ENCODE measurements at regions not wholly inside any gene's neighbourhood (a gene's known extent, or its start where the extent isn't known, plus 50 kb on each side); places are given as distances from the start of the nearest gene placed in this dataset.

DNA sequence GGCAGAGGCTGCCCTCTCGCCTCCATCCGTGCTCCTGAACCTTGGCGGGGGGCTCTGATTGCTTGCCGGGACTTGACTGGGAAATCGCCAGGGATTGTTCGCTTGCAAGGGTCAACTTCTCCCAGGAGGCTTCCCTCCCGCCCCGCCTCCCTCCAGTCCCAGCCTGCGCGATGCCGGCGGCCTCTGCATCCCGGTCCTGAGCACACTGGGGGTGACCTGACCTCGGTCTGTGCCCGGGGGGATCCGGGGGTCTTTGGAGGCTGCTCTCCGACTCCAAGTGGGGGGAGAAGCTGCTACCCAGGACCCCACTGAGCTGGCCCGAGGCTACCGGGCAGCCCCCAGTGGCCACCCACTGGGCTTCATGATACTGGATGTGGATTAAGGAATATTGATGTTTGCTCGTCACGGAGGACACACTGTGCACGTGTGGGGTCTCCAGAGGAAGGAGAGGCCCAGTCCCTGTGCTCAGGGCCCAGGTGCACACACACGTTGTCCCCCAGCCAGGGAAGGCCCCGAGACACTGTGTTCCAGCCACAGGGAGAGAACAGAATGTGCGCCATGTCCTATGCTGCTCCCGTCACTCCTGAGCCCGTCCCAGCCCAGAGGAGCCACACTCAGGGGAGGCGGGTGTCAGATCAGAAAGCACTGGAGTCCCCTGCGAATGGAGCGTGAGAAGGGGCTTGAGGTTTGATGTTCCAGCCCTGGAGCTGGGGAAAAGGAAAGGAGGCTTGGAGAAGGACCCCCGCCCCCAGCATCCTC lies 55.9 kb upstream of the NKX1-1 start:
- peaks cover 7% of the 10 kb centered on the region for H3K9me3 Mint-ChIP-seq
- H3K27ac Mint-ChIP-seq: no peak overlapping the region
- ATAC-seq (ENCODE audit: low read depth) (no peak), DNase-seq (ENCODE audit: low spot score in 2 of 2) (no peak)
- no peak overlapping the region for H3K4me3 Mint-ChIP-seq
- peaks cover 26% of the 10 kb centered on the region for H3K27me3 Mint-ChIP-seq
- peaks cover 4% of the 10 kb centered on the region for H3K36me3 Mint-ChIP-seq
- no peaks in the 10 kb centered on the region for H3K4me1 Mint-ChIP-seq

DNA sequence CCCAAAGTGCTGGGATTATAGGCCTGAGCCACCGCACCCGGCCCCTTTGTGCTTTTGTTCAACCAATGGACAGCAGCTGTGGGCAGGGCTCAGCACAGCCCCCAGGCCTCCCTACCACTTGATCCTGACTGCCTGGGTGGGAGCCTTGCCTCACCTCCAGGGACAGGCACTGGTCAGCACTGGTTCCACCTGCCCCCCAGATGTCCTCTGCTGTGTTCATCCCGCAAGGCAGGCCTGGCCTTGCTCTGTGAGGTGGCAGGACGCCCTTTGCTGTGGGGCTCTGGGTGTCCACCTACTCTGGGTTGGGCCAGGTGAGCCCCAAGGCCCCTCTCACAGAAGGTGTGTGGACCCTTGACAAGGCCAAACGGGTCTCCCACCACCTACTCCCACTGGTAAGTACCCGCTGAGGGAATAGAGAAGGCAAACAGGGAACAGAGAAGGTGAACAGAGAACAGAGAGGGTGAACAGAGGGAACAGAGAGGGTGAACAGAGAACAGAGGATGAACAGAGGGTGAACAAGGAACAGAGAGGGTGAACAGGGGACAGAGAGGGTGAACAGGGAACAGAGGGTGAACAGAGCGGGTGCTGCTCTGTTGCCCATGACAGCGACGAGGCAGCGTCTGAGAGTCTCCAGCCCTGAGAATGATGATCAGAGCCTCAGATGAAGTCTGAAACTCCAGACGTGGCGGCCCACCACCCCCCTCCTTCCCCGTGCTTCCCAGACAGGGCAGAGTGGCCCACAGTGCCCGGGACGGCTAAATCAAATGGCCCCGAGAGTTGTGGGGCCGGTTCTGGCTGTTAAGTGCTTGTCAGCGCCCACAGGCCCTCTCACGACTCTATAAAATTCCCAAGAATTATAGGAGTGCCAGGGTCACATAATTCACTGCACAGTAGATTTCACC lies 55.0 kb upstream of the NKX1-1 start:
- Mint-ChIP-seq H3K27me3 (peaks cover 29% of the 10 kb centered on the region), H3K27ac (no peak overlapping the region), H3K9me3 (peaks cover 11% of the 10 kb centered on the region), H3K4me1 (no peaks in the 10 kb centered on the region), H3K4me3 (no peak overlapping the region), H3K36me3 (peaks cover 5% of the 10 kb centered on the region)
- no peak for DNase-seq (ENCODE audit: low spot score in 2 of 2)
- ATAC-seq (ENCODE audit: low read depth): no peak

DNA sequence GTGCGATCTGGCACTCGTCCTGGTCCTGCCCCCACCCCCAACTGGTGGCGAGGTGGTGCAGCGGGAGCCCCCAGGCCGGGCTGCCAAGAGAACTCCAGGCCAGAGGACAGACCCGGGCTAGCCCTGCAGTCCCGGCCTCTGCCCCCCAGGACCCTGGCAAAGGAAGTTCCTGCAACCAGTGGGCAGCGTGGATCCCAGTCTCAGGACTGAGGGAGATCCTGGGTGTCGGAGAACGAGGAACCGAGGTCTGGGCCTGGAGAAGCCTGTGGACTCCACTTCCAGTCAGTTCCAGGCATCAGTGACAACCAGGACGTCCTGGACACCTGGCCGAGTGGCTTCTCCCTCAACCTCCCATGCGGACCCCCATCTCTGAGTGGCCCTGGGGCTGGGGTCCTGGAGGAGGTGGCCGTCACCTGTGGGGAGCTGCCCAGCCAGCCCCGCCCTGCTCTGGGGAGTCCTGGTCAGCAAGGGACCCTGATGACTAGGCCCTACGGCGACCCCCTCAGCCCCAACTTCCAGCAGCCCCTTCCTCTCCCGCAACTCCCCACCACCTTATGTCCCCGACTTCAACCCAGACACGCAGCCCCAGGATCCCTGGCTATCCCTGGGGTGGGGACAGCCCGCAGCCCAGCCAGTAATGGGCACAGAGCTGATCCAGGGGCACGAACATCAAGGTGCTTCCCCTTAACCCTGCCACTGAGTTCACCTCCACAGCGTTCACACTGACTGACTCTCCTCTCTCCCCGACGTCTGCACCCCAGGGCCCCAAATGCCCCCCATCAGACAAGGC lies 53.7 kb upstream of the NKX1-1 start:
- Mint-ChIP-seq H3K9me3 (peaks cover 12% of the 10 kb centered on the region), H3K36me3 (peaks cover 5% of the 10 kb centered on the region), H3K4me1 (no peaks in the 10 kb centered on the region), H3K27ac (no peak overlapping the region), H3K4me3 (no peak overlapping the region), H3K27me3 (peaks cover 29% of the 10 kb centered on the region)
- DNase-seq (ENCODE audit: low spot score in 2 of 2) (no peak), ATAC-seq (ENCODE audit: low read depth) (no peak)

DNA sequence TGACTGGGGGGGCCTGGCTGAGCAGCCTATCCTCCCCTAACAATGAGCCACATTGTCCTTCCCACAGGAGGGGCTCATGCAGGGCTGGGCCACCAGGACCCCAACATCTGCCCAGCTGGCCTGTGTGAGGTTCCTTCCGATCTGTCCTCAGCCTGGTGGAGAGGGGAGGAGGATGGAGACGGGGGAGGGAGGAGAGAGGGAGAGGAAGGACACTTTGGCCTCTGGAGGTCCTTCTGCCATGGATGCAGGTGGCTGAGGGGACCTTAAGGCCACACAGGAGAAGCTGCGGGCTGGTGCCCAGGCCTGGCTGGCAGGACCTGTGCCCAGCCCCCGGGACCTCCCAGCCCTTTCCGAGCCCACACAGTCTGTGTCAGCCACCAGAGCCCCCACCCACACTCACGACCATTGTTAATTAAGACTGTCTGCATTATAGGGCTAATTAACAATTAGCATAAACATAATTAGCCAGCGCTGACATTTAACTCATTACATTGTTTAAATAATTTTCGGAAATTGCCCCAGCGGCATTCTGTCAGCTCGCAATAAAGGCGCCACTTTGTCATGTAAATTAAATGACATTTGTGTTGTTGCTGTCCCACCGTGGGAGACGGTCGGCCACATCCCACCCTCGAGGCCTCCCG lies 53.0 kb upstream of the NKX1-1 start:
- Mint-ChIP-seq H3K27ac (no peak overlapping the region), H3K4me1 (no peaks in the 10 kb centered on the region), H3K36me3 (peaks cover 5% of the 10 kb centered on the region), H3K9me3 (peaks cover 12% of the 10 kb centered on the region), H3K4me3 (no peak overlapping the region), H3K27me3 (peaks cover 29% of the 10 kb centered on the region)
- DNase-seq (ENCODE audit: low spot score in 2 of 2) (no peak), ATAC-seq (ENCODE audit: low read depth) (no peak)

DNA sequence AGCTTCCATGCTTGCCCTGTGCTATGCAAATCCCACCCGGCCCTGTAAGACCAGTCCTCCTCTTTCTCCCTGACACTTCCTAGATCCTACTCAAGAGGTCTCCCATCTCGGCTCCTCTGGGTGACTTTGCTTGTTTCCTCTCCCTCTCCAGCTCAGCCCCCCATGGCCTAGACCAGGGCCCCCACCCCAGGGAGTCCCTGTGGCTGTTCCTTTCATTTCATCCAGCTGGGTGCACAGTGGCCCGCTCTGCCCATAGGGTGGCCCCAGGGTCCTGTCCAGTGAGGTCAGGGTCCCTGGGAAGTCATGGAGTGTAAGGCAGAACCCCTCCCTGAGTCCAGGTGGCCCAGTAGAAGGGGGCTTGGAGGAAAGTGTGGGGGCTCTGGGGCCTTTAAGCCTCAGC lies 52.3 kb upstream of the NKX1-1 start:
- no peak overlapping the region for H3K4me3 Mint-ChIP-seq
- H3K4me1 Mint-ChIP-seq: peaks cover 2% of the 10 kb centered on the region
- H3K27me3 Mint-ChIP-seq: peaks cover 34% of the 10 kb centered on the region
- ATAC-seq (ENCODE audit: low read depth) (no peak), DNase-seq (ENCODE audit: low spot score in 2 of 2) (no peak)
- no peak overlapping the region for H3K27ac Mint-ChIP-seq
- peaks cover 17% of the 10 kb centered on the region for H3K9me3 Mint-ChIP-seq
- H3K36me3 Mint-ChIP-seq: peaks cover 9% of the 10 kb centered on the region

All from memory B cell (primary cell).